K562 (cell line): ENCODE measurements at regions not wholly inside any gene's neighbourhood (a gene's known extent, or its start where the extent isn't known, plus 50 kb on each side); places are given as distances from the start of the nearest gene placed in this dataset.

Experiments
- ATF3 ChIP-seq, 2 experiments: fragments of 450-650 bp in 1 of 2; sonication (generic) in 1 of 2; formaldehyde crosslinking in 1 of 2; IDR thresholded peaks in 1 of 2; conservative IDR thresholded peaks in 1 of 2; 2 replicates each; pipeline versions ENCODE4 v1.6.1 to v1.8.1; 2016 to 2023; ENCODE audit warnings: mild to moderate bottlenecking in 2 of 2, moderate library complexity in 2 of 2, inconsistent platforms in 1 of 2, missing genetic modification reagents in 1 of 2
- ATF7 ChIP-seq: fragments of 450-650 bp; IDR thresholded peaks from 2 replicates; pipeline ENCODE4 v1.7.1; 2014; ENCODE audit warnings: mild to moderate bottlenecking, moderate library complexity
- CBFA2T2 ChIP-seq: fragments of 450-650 bp; conservative IDR thresholded peaks from 2 replicates; pipeline ENCODE4 v1.6.1; 2017; ENCODE audit warnings: mild to moderate bottlenecking
- CBFA2T3 ChIP-seq: fragments of 450-650 bp; IDR thresholded peaks from 2 replicates; pipeline ENCODE4 v1.6.1; 2017
- CTBP1 ChIP-seq: fragments of 450-650 bp; IDR thresholded peaks from 2 replicates; pipeline ENCODE4 v1.6.1; 2016; ENCODE audit warnings: borderline replicate concordance
- MAZ ChIP-seq, 2 experiments: fragments of 450-650 bp in 1 of 2; sonication (generic) in 1 of 2; formaldehyde crosslinking; IDR thresholded peaks in 1 of 2; conservative IDR thresholded peaks in 1 of 2; 2 replicates each; pipeline versions ENCODE4 v1.4.0 to v1.5.0; 2020; ENCODE audit warnings: mild to moderate bottlenecking in 1 of 2, missing genetic modification reagents in 1 of 2
- MIER1 ChIP-seq: fragments of 450-650 bp; IDR thresholded peaks from 2 replicates; pipeline ENCODE4 v1.6.1; 2016; ENCODE audit warnings: antibody characterized with exemption, mild to moderate bottlenecking, low read depth
- NCOA6 ChIP-seq: fragments of 450-650 bp; IDR thresholded peaks from 2 replicates; pipeline ENCODE4 v1.6.1; 2017; ENCODE audit warnings: mild to moderate bottlenecking
- NR2F6 ChIP-seq: fragments of 450-650 bp; formaldehyde crosslinking; IDR thresholded peaks from 2 replicates; pipeline ENCODE4 v1.4.0; 2020; ENCODE audit warnings: mild to moderate bottlenecking
- RCOR1 ChIP-seq, 2 experiments: IDR thresholded peaks; 2 replicates each; pipeline ENCODE4 v1.6.1; 2012; ENCODE audit warnings: low read depth in 2 of 2, low read length in 2 of 2, borderline replicate concordance in 1 of 2, improper control_type of control experiment in 1 of 2
- REST ChIP-seq, 2 experiments: fragments of 450-650 bp; formaldehyde crosslinking in 1 of 2; IDR thresholded peaks; 2 replicates each; pipeline versions ENCODE4 v1.4.0 to v1.6.1; 2014 to 2020; ENCODE audit warnings: mild to moderate bottlenecking in 2 of 2, borderline replicate concordance in 1 of 2, low read depth in 1 of 2
- TAL1 ChIP-seq: fragments of 450-650 bp; IDR thresholded peaks from 2 replicates; pipeline ENCODE4 v1.6.1; 2016; ENCODE audit warnings: mild to moderate bottlenecking
- WHSC1 ChIP-seq: IDR thresholded peaks from one replicate; pipeline ENCODE4 v1.6.1; 2012; ENCODE audit warnings: low read length, control low read depth, inconsistent platforms
- ZBTB33 ChIP-seq: sonication (generic); formaldehyde crosslinking; IDR thresholded peaks from 2 replicates; pipeline ENCODE4 v1.8.1; 2023; ENCODE audit warnings: mild to moderate bottlenecking, missing genetic modification reagents
- ZC3H8 ChIP-seq: fragments of 450-650 bp; IDR thresholded peaks from 2 replicates; pipeline ENCODE4 v1.6.1; 2017

- TF ChIP-seq ATF3 (IDR thresholded peaks at IDR 0.05), result peak; percentile 48; the same call in 1 of the 2 replicates
- no peak for TF ChIP-seq ATF3 (CRISPR knock-in tag; conservative IDR thresholded peaks at IDR 0.05)
- no peak for TF ChIP-seq CTBP1
- TF ChIP-seq MIER1, result no peak
- peak; percentile 51 for TF ChIP-seq CBFA2T2
- TF ChIP-seq ZC3H8, result no peak
- peak; percentile 67; the same call in 1 of the 2 replicates for TF ChIP-seq REST (IDR thresholded peaks at IDR 0.05; ENCODE audit: borderline replicate concordance)
- TF ChIP-seq REST (CRISPR knock-in tag; IDR thresholded peaks at IDR 0.05; ENCODE audit: low read depth), result no peak
- TF ChIP-seq RCOR1 (IDR thresholded peaks at IDR 0.05; ENCODE audit: borderline replicate concordance in 1 of 2, low read depth in 2 of 2, low read length in 2 of 2), result peak in 1 of 2 experiments; percentile 69; a peak in 1 of 4 replicates
- TF ChIP-seq TAL1, result peak; percentile 65
- TF ChIP-seq WHSC1, result no peak
- TF ChIP-seq NCOA6, result no peak
- peak; percentile 63 for TF ChIP-seq ATF7
- peak; percentile 70 for TF ChIP-seq CBFA2T3
- no peak for TF ChIP-seq ZBTB33
- TF ChIP-seq MAZ (CRISPR knock-in tag; conservative IDR thresholded peaks at IDR 0.05 in 1 of 2, IDR thresholded peaks at IDR 0.05 in 1 of 2), result no peak
- no peak for TF ChIP-seq NR2F6
These were observed 224.2 kb downstream of the STIM2 start (continued) for GRCh38 chr4:27084685-27085361.
